ENCODE measurements at regions not wholly inside any gene's neighbourhood (a gene's known extent, or its start where the extent isn't known, plus 50 kb on each side); places are given as distances from the start of the nearest gene placed in this dataset.

GRCh38 chr12:93032758-93033157, 103.7 kb upstream of the EEA1 start:
- in situ Hi-C loops (cut with HindIII; ENCODE audit: low sequenced_read_pairs): no loop called here
- TF ChIP-seq CTCF (IDR thresholded peaks at IDR 0.05; ENCODE audit: low read depth, low read length): no peak
- H3K4me3 ChIP-seq (ENCODE audit: low read depth, low read length): no peak overlapping the region
- no peak for DNase-seq (ENCODE audit: low read depth, low spot score)

- in situ Hi-C loops (cut with HindIII; ENCODE audit: low sequenced_read_pairs): no loop called here
Observed at GRCh38 chr12:93033948-93034347, 104.9 kb upstream of the EEA1 start.

GRCh38 chr12:93039062-93039461, 110.0 kb upstream of the EEA1 start:
- in situ Hi-C loops (cut with HindIII; ENCODE audit: low sequenced_read_pairs): no loop called here
- no peak overlapping the region for H3K4me3 ChIP-seq (ENCODE audit: low read depth, low read length)
- no peak for DNase-seq (ENCODE audit: low read depth, low spot score)
- no peak for TF ChIP-seq CTCF (IDR thresholded peaks at IDR 0.05; ENCODE audit: low read depth, low read length)

More at GRCh38 chr12:93033948-93034347, 104.9 kb upstream of the EEA1 start:
- no peak overlapping the region for H3K4me3 ChIP-seq (ENCODE audit: low read depth, low read length)
- TF ChIP-seq CTCF (IDR thresholded peaks at IDR 0.05; ENCODE audit: low read depth, low read length): no peak
- DNase-seq (ENCODE audit: low read depth, low spot score): no peak

GRCh38 chr12:93039930-93040329, 110.8 kb upstream of the EEA1 start:
- no peak for TF ChIP-seq CTCF (IDR thresholded peaks at IDR 0.05; ENCODE audit: low read depth, low read length)
- no peak overlapping the region for H3K4me3 ChIP-seq (ENCODE audit: low read depth, low read length)
- DNase-seq (ENCODE audit: low read depth, low spot score): no peak
- in situ Hi-C loops (cut with HindIII; ENCODE audit: low sequenced_read_pairs): no loop called here

GRCh38 chr12:93040367-93040766, 111.3 kb upstream of the EEA1 start:
- no peak for DNase-seq (ENCODE audit: low read depth, low spot score)
- TF ChIP-seq CTCF (IDR thresholded peaks at IDR 0.05; ENCODE audit: low read depth, low read length): no peak
- H3K4me3 ChIP-seq (ENCODE audit: low read depth, low read length): no peak overlapping the region
- in situ Hi-C loops (cut with HindIII; ENCODE audit: low sequenced_read_pairs): no loop called here

GRCh38 chr12:93041416-93041815, 112.3 kb upstream of the EEA1 start:
- in situ Hi-C loops (cut with HindIII; ENCODE audit: low sequenced_read_pairs): no loop called here
- no peak for DNase-seq (ENCODE audit: low read depth, low spot score)
- no peak overlapping the region for H3K4me3 ChIP-seq (ENCODE audit: low read depth, low read length)
- no peak for TF ChIP-seq CTCF (IDR thresholded peaks at IDR 0.05; ENCODE audit: low read depth, low read length)

- DNase-seq (ENCODE audit: low read depth, low spot score): peak; percentile 29
- no peak overlapping the region for H3K4me3 ChIP-seq (ENCODE audit: low read depth, low read length)
- no peak for TF ChIP-seq CTCF (IDR thresholded peaks at IDR 0.05; ENCODE audit: low read depth, low read length)
- in situ Hi-C loops (cut with HindIII; ENCODE audit: low sequenced_read_pairs): no loop called here
Observed at GRCh38 chr12:93042283-93042682, 113.2 kb upstream of the EEA1 start.
